ENCODE measurements at regions not wholly inside any gene's neighbourhood (a gene's known extent, or its start where the extent isn't known, plus 50 kb on each side); places are given as distances from the start of the nearest gene placed in this dataset.

- no peak for DNase-seq
These were observed 331.5 kb downstream of the ENC1 start for GRCh38 chr5:74309050-74309449.

GRCh38 chr5:74306845-74307244, 333.7 kb downstream of the ENC1 start:
- DNase-seq: no peak

- DNase-seq: no peak
These were observed 336.0 kb downstream of the ENC1 start for GRCh38 chr5:74304536-74304935.

GRCh38 chr5:74303578-74303977, 336.9 kb downstream of the ENC1 start:
- no peak for DNase-seq

- no peak for DNase-seq
These were observed 339.0 kb downstream of the ENC1 start for GRCh38 chr5:74301576-74301975.

GRCh38 chr5:74300808-74301389, 339.6 kb downstream of the ENC1 start:
- no peak for DNase-seq

- DNase-seq: no peak
These were observed 340.7 kb downstream of the ENC1 start for GRCh38 chr5:74299833-74300232.

GRCh38 chr5:74296685-74297408, 343.7 kb downstream of the ENC1 start:
- DNase-seq: no peak

- no peak for DNase-seq
These were observed 344.9 kb downstream of the ENC1 start for GRCh38 chr5:74295676-74296075.

- no peak for DNase-seq
These were observed 345.4 kb downstream of the ENC1 start for GRCh38 chr5:74295141-74295540.

- DNase-seq: no peak
These were observed 346.3 kb downstream of the ENC1 start for GRCh38 chr5:74294231-74294705.

- DNase-seq: no peak
These were observed 347.3 kb downstream of the ENC1 start for GRCh38 chr5:74293182-74293581.

GRCh38 chr5:74290634-74291241, 349.8 kb downstream of the ENC1 start:
- DNase-seq: no peak

GRCh38 chr5:74289691-74290090, 350.8 kb downstream of the ENC1 start:
- DNase-seq: no peak

- DNase-seq: no peak
These were observed 351.3 kb downstream of the ENC1 start for GRCh38 chr5:74289238-74289637.

GRCh38 chr5:74288448-74289108, 351.9 kb downstream of the ENC1 start:
- DNase-seq: no peak

- no peak for DNase-seq
These were observed 352.5 kb downstream of the ENC1 start for GRCh38 chr5:74288038-74288437.

- DNase-seq: no peak
These were observed 353.5 kb downstream of the ENC1 start for GRCh38 chr5:74286734-74287695.

GRCh38 chr5:74285675-74286280, 354.8 kb downstream of the ENC1 start:
- DNase-seq: no peak

GRCh38 chr5:74282490-74282889, 358.0 kb downstream of the ENC1 start:
- DNase-seq: no peak

GRCh38 chr5:74281166-74281565, 359.4 kb downstream of the ENC1 start:
- DNase-seq: no peak

- DNase-seq: no peak
These were observed 360.2 kb downstream of the ENC1 start for GRCh38 chr5:74280306-74280705.
